H9 (cell line): ENCODE measurements at regions not wholly inside any gene's neighbourhood (a gene's known extent, or its start where the extent isn't known, plus 50 kb on each side); places are given as distances from the start of the nearest gene placed in this dataset.

Experiments
- DNase-seq: peaks from one replicate; pipeline ENCODE4 v3.0.0-alpha.2; 2017
- H2AFZ ChIP-seq: one replicate; pipeline ENCODE4 v1.6.1; 2013; ENCODE audit warnings: mild to moderate bottlenecking, low read length, control low read depth, moderate library complexity
- H2AK5ac ChIP-seq: 2 replicates; pipeline ENCODE4 v1.6.1; 2013; ENCODE audit warnings: low read length, control low read depth, mixed read lengths; ENCODE audit not compliant: insufficient read length
- H2BK120ac ChIP-seq: one replicate; pipeline ENCODE4 v1.6.1; 2013; ENCODE audit warnings: low read depth, mild to moderate bottlenecking, low read length, control low read depth, inconsistent platforms; ENCODE audit not compliant: poor library complexity, severe bottlenecking
- H2BK12ac ChIP-seq: 2 replicates; pipeline ENCODE4 v1.6.1; 2013; ENCODE audit warnings: low read length, control low read depth, mixed read lengths, low read depth; ENCODE audit not compliant: insufficient read length
- H2BK15ac ChIP-seq: 2 replicates; pipeline ENCODE4 v1.6.1; 2013; ENCODE audit warnings: low read depth, low read length, control low read depth
- H2BK20ac ChIP-seq: one replicate; pipeline ENCODE4 v1.6.1; 2013; ENCODE audit warnings: low read depth, mild to moderate bottlenecking, low read length, control low read depth, inconsistent platforms; ENCODE audit not compliant: poor library complexity, severe bottlenecking
- H2BK5ac ChIP-seq: 2 replicates; pipeline ENCODE4 v1.6.1; 2013; ENCODE audit warnings: low read length, control low read depth, mixed read lengths; ENCODE audit not compliant: insufficient read length
- H3K14ac ChIP-seq: 2 replicates; pipeline ENCODE4 v1.6.1; 2013; ENCODE audit warnings: low read length, control low read depth; ENCODE audit not compliant: insufficient read depth
- H3K18ac ChIP-seq: 2 replicates; pipeline ENCODE4 v1.6.1; 2013; ENCODE audit warnings: low read depth, mild to moderate bottlenecking, mixed read lengths, low read length, control low read depth; ENCODE audit not compliant: insufficient read length
- H3K23ac ChIP-seq: 2 replicates; pipeline ENCODE4 v1.6.1; 2013; ENCODE audit warnings: low read length, control low read depth, mixed read lengths, low read depth; ENCODE audit not compliant: insufficient read length
- H3K23me2 ChIP-seq: 2 replicates; pipeline ENCODE4 v1.6.1; 2013; ENCODE audit warnings: low read depth, mild to moderate bottlenecking, mixed read lengths, low read length, control low read depth; ENCODE audit not compliant: insufficient read length, poor library complexity, severe bottlenecking
- H3K27ac ChIP-seq: 2 replicates; pipeline ENCODE4 v1.5.1; 2013; ENCODE audit warnings: low read length, control low read depth, mixed read lengths, low read depth; ENCODE audit not compliant: insufficient read length
- H3K27me3 ChIP-seq: 2 replicates; pipeline ENCODE4 v1.6.1; 2013; ENCODE audit warnings: low read length, control low read depth, inconsistent platforms; ENCODE audit not compliant: insufficient read depth
- H3K4ac ChIP-seq: 2 replicates; pipeline ENCODE4 v1.6.1; 2013; ENCODE audit warnings: low read depth, mild to moderate bottlenecking, control low read depth, inconsistent platforms, low read length, moderate library complexity
- H3K4me1 ChIP-seq: 2 replicates; pipeline ENCODE4 v1.6.1; 2013; ENCODE audit warnings: low read length, control low read depth, inconsistent platforms; ENCODE audit not compliant: insufficient read depth
- H3K4me2 ChIP-seq: 2 replicates; pipeline ENCODE4 v1.6.1; 2013; ENCODE audit warnings: low read length, control low read depth, mixed read lengths; ENCODE audit not compliant: insufficient read length, insufficient read depth
- H3K56ac ChIP-seq: 2 replicates; pipeline ENCODE4 v1.6.1; 2013; ENCODE audit warnings: low read depth, mild to moderate bottlenecking, mixed read lengths, low read length, control low read depth; ENCODE audit not compliant: insufficient read length
- H3K79me1 ChIP-seq: 2 replicates; pipeline ENCODE4 v1.6.1; 2013; ENCODE audit warnings: low read depth, mild to moderate bottlenecking, moderate library complexity, low read length, control low read depth, inconsistent platforms; ENCODE audit not compliant: insufficient read depth, poor library complexity, severe bottlenecking
- H3K79me2 ChIP-seq: 2 replicates; pipeline ENCODE4 v1.6.1; 2013; ENCODE audit warnings: low read length, control low read depth, inconsistent platforms; ENCODE audit not compliant: insufficient read depth
- H3K9ac ChIP-seq: 2 replicates; pipeline ENCODE4 v1.6.1; 2013; ENCODE audit warnings: low read length, control low read depth, mixed read lengths; ENCODE audit not compliant: insufficient read length; ENCODE audit errors: extremely low read depth
- H3K9me3 ChIP-seq: one replicate; pipeline ENCODE4 v1.6.1; 2013; ENCODE audit warnings: low read depth, low read length, inconsistent platforms; ENCODE audit not compliant: control insufficient read depth
- H3T11ph ChIP-seq: one replicate; pipeline ENCODE4 v1.6.1; 2013; ENCODE audit warnings: mild to moderate bottlenecking, low read length, control low read depth, inconsistent platforms
- H4K20me1 ChIP-seq: one replicate; pipeline ENCODE4 v1.6.1; 2013; ENCODE audit not compliant: control insufficient read depth, insufficient read length, insufficient read depth
- H4K5ac ChIP-seq: 2 replicates; pipeline ENCODE4 v1.6.1; 2013; ENCODE audit warnings: low read depth, mild to moderate bottlenecking, mixed read lengths, low read length, control low read depth; ENCODE audit not compliant: insufficient read length
- H4K8ac ChIP-seq: replicated peaks from 2 replicates; pipeline ENCODE4 v1.6.1; 2013; ENCODE audit warnings: low read length, control low read depth, mixed read lengths, low read depth; ENCODE audit not compliant: insufficient read length
- H4K91ac ChIP-seq: 2 replicates; pipeline ENCODE4 v1.6.1; 2013; ENCODE audit warnings: low read depth, mild to moderate bottlenecking, moderate library complexity, mixed read lengths, low read length, control low read depth; ENCODE audit not compliant: insufficient read length
- H3K27ac Mint-ChIP-seq, 3 experiments: 2 replicates in 2 of 3; 3 replicates in 1 of 3; pipeline ENCODE4 v1.8.0; 2020 to 2021; ENCODE audit warnings: mixed read lengths in 3 of 3, mild to moderate bottlenecking in 1 of 3, moderate library complexity in 1 of 3
- H3K27me3 Mint-ChIP-seq: 2 replicates; pipeline ENCODE4 v1.8.0; 2021; ENCODE audit warnings: low read depth, mild to moderate bottlenecking, moderate library complexity, mixed read lengths
- H3K36me3 Mint-ChIP-seq, 3 experiments: 2 replicates in 2 of 3; 3 replicates in 1 of 3; pipeline ENCODE4 v1.8.0; 2020 to 2021; ENCODE audit warnings: low read depth in 3 of 3, mixed read lengths in 3 of 3; ENCODE audit not compliant: insufficient read depth in 1 of 3
- H3K4me1 Mint-ChIP-seq, 2 experiments: 2 replicates each; pipeline ENCODE4 v1.8.0; 2020; ENCODE audit warnings: mixed read lengths in 2 of 2
- H3K4me3 Mint-ChIP-seq, 2 experiments: 2 replicates in 1 of 2; 3 replicates in 1 of 2; pipeline ENCODE4 v1.8.0; 2020 to 2021; ENCODE audit warnings: mild to moderate bottlenecking in 2 of 2, mixed read lengths in 2 of 2, moderate library complexity in 1 of 2
- H3K9me3 Mint-ChIP-seq, 2 experiments: 2 replicates in 1 of 2; 3 replicates in 1 of 2; pipeline ENCODE4 v1.8.0; 2020; ENCODE audit warnings: mild to moderate bottlenecking in 2 of 2, mixed read lengths in 2 of 2, moderate library complexity in 1 of 2
- CTCF ChIP-seq: fragments of 200-600 bp; sonication (generic); conservative IDR thresholded peaks from 3 replicates; pipeline ENCODE4 v1.8.0; 2021; ENCODE audit warnings: antibody characterized with exemption, mild to moderate bottlenecking
- WGBS: extraction: QIAGEN DNeasy Blood & Tissue Kit; methylation state at CpG from one replicate; pipeline ENCODE4 v1.1.7; 2013; ENCODE audit warnings: missing lambda C conversion rate, low lambda C conversion rate, mixed read lengths; ENCODE audit not compliant: insufficient read length; ENCODE audit errors: extremely low coverage; 5-methylcytosine and 5-hydroxymethylcytosine counted together

DNA sequence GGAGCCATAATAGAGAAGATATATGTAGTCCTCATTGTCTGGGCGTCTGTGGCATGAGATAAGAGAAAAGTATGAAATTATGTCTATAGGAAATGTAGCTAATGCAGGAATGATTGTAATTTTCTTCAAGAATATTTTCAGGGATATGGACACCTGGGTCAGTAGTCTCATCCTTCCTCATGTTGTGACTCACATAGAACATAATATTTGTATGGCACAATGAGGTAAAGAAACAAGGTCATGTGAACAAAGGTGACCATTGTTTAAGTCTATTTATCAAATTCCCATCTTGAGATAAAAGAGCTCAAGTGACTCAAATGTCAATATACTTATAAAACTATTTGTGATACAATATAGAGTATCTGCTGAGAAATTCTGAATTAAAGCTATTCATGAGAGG, 345.5 kb upstream of the ROBO1 start:
- WGBS, result no CpG with 5 or more reads among the region's 1 CpG

More for the DNA sequence above, 345.5 kb upstream of the ROBO1 start:
- Histone ChIP-seq H3K9me3 (no peaks in the 10 kb centered on the region), H3K79me2 (no peaks in the 10 kb centered on the region), H3K4me1 (no peaks in the 10 kb centered on the region), H3K18ac (no peak overlapping the region), H4K91ac (no peak overlapping the region), H4K8ac (no peak overlapping the region), H2AFZ (no peak overlapping the region), H3T11ph (no peak overlapping the region), H2BK15ac (no peak overlapping the region), H3K23me2 (no peaks in the 10 kb centered on the region), H2AK5ac (no peak overlapping the region), H3K14ac (no peak overlapping the region), H3K4me2 (no peak overlapping the region), H3K56ac (no peak overlapping the region), H2BK20ac (no peak overlapping the region), H2BK5ac (no peak overlapping the region), H3K4ac (no peak overlapping the region), H2BK120ac (no peak overlapping the region), H4K5ac (no peak overlapping the region), H4K20me1 (no peaks in the 10 kb centered on the region), H3K9ac (no peak overlapping the region), H3K23ac (no peak overlapping the region), H3K27me3 (no peaks in the 10 kb centered on the region), H3K27ac (no peak overlapping the region), H3K79me1 (no peaks in the 10 kb centered on the region), H2BK12ac (no peak overlapping the region)
- Mint-ChIP-seq H3K4me1 (no peaks in the 10 kb centered on the region), H3K9me3 (no peaks in the 10 kb centered on the region), H3K4me3 (no peak overlapping the region), H3K27ac (no peak overlapping the region), H3K36me3 (no peaks in the 10 kb centered on the region), H3K27me3 (no peaks in the 10 kb centered on the region)
- no peak for DNase-seq
- no peak for TF ChIP-seq CTCF
